Tibial artery (tissue), 4 donors: ENCODE measurements at regions not wholly inside any gene's neighbourhood (a gene's known extent, or its start where the extent isn't known, plus 50 kb on each side); places are given as distances from the start of the nearest gene placed in this dataset.
"Not testable (repeated sequence)": the region's sequence is repeated elsewhere in the genome, so short reads cannot be mapped to it uniquely, and the experiment has no call there.

Source experiments
- DNase-seq, 2 donors: peaks; one replicate each; pipeline ENCODE4 v3.0.0-alpha.2; 2019
- H3K27ac ChIP-seq, 2 donors: fragments of 200-600 bp; sonication (generic) in 1 of 2; 1 replicate in 1 of 2; 2 replicates in 1 of 2; pipeline ENCODE4 v1.5.1; 2018 to 2019; ENCODE audit warnings: mild to moderate bottlenecking in 1 of 2
- H3K27me3 ChIP-seq, 2 donors: fragments of 200-600 bp; sonication (generic) in 1 of 2; one replicate each; pipeline versions ENCODE4 v1.5.1 to v1.6.0; 2016 to 2019
- H3K36me3 ChIP-seq, 3 donors: fragments of 200-600 bp; sonication (generic) in 2 of 3; one replicate each; pipeline ENCODE4 v1.5.1; 2016 to 2019; ENCODE audit warnings: mild to moderate bottlenecking in 2 of 3
- H3K4me1 ChIP-seq, 4 donors: fragments of 200-600 bp; sonication (generic) in 2 of 4; 1 replicate in 3 of 4; 2 replicates in 1 of 4; pipeline ENCODE4 v1.5.1; 2016 to 2019
- H3K4me3 ChIP-seq, 2 donors: fragments of 200-600 bp; sonication (generic) in 1 of 2; 1 replicate in 1 of 2; 2 replicates in 1 of 2; pipeline ENCODE4 v1.5.1; 2018 to 2019; ENCODE audit warnings: mild to moderate bottlenecking in 2 of 2
- H3K9me3 ChIP-seq, 3 donors: fragments of 200-600 bp; sonication (generic) in 1 of 3; one replicate each; pipeline ENCODE4 v1.5.1; 2016 to 2019
- CTCF ChIP-seq, 2 experiments: fragments of 200-600 bp in 1 of 2; fragments of 450-650 bp in 1 of 2; IDR thresholded peaks; one replicate each; pipeline ENCODE4 v1.5.1; 2017 to 2019; ENCODE audit warnings: antibody characterized with exemption in 2 of 2, mild to moderate bottlenecking in 1 of 2, moderate library complexity in 1 of 2
- intact Hi-C: fragments of 100-400 bp; cut with DNase I; formaldehyde crosslinking; loops from one replicate; pipeline ENCODE4 v1.15.0; 2023; ENCODE audit warnings: low total_unique reads

- intact Hi-C loops: no loop called here
- no peaks in the 10 kb centered on the region for H3K27me3 ChIP-seq
- no peaks in the 10 kb centered on the region for H3K9me3 ChIP-seq
- no peaks in the 10 kb centered on the region for H3K4me1 ChIP-seq
- H3K36me3 ChIP-seq: no peaks in the 10 kb centered on the region
- H3K27ac ChIP-seq: no peak overlapping the region
- no peak for DNase-seq
- TF ChIP-seq CTCF (IDR thresholded peaks at IDR 0.05): no peak
- H3K4me3 ChIP-seq: no peak overlapping the region
Measured at GRCh38 chr13:64078025-64078424, 2662.4 kb upstream of the PCDH20 start.

- H3K27me3 ChIP-seq, H3K4me3 ChIP-seq, H3K4me1 ChIP-seq, H3K36me3 ChIP-seq, H3K9me3 ChIP-seq, H3K27ac ChIP-seq, intact Hi-C loops: not testable (repeated sequence)
- DNase-seq: peak in 1 of 2 donors; percentile 54
Measured at GRCh38 chr13:64077132-64077835, 2661.6 kb upstream of the PCDH20 start.

GRCh38 chr13:64075543-64076271 is 2660.1 kb upstream of the PCDH20 start:
- Histone ChIP-seq H3K4me3 (no peak overlapping the region), H3K27me3 (no peaks in the 10 kb centered on the region), H3K27ac (no peak overlapping the region), H3K4me1 (no peaks in the 10 kb centered on the region), H3K36me3 (no peaks in the 10 kb centered on the region), H3K9me3 (no peaks in the 10 kb centered on the region)
- intact Hi-C loops: no loop called here
- DNase-seq: peak in 1 of 2 donors; percentile 56
- TF ChIP-seq CTCF (IDR thresholded peaks at IDR 0.05): no peak

GRCh38 chr13:64074971-64075474 is 2659.4 kb upstream of the PCDH20 start:
- peak in 1 of 2 donors; percentile 37 for DNase-seq
- intact Hi-C loops: no loop called here
- Histone ChIP-seq H3K27ac (no peak overlapping the region), H3K4me1 (no peaks in the 10 kb centered on the region), H3K9me3 (no peaks in the 10 kb centered on the region), H3K4me3 (no peak overlapping the region), H3K36me3 (no peaks in the 10 kb centered on the region), H3K27me3 (no peaks in the 10 kb centered on the region)
- no peak for TF ChIP-seq CTCF (IDR thresholded peaks at IDR 0.05)

- H3K4me1 ChIP-seq: no peaks in the 10 kb centered on the region
- no peaks in the 10 kb centered on the region for H3K9me3 ChIP-seq
- no peak overlapping the region for H3K4me3 ChIP-seq
- H3K27ac ChIP-seq: no peak overlapping the region
- intact Hi-C loops: no loop called here
- no peaks in the 10 kb centered on the region for H3K27me3 ChIP-seq
- DNase-seq: no peak
- H3K36me3 ChIP-seq: no peaks in the 10 kb centered on the region
- no peak for TF ChIP-seq CTCF (IDR thresholded peaks at IDR 0.05)
Measured at GRCh38 chr13:64073203-64073602, 2657.6 kb upstream of the PCDH20 start.

- no peak overlapping the region for H3K27ac ChIP-seq
- H3K9me3 ChIP-seq: no peaks in the 10 kb centered on the region
- no peak overlapping the region for H3K4me3 ChIP-seq
- no peak for DNase-seq
- intact Hi-C loops: no loop called here
- H3K27me3 ChIP-seq: no peaks in the 10 kb centered on the region
- no peak for TF ChIP-seq CTCF (IDR thresholded peaks at IDR 0.05)
- no peaks in the 10 kb centered on the region for H3K4me1 ChIP-seq
- no peaks in the 10 kb centered on the region for H3K36me3 ChIP-seq
Measured at GRCh38 chr13:64071352-64071751, 2655.7 kb upstream of the PCDH20 start.
